Neural progenitor cell (in vitro differentiated cells): ENCODE measurements at regions not wholly inside any gene's neighbourhood (a gene's known extent, or its start where the extent isn't known, plus 50 kb on each side); places are given as distances from the start of the nearest gene placed in this dataset.

Experiments
- EZH2 ChIP-seq: fragments of 200-600 bp; sonication (generic); IDR thresholded peaks from 2 replicates; pipeline ENCODE4 v1.6.1; 2017; ENCODE audit warnings: antibody characterized with exemption, mild to moderate bottlenecking, moderate library complexity
- EZH2phosphoT487 ChIP-seq: fragments of 200-600 bp; sonication (generic); IDR thresholded peaks from 2 replicates; pipeline ENCODE4 v1.6.1; 2017; ENCODE audit warnings: antibody characterized with exemption
- TF ChIP-seq, protein P1 (sequence below): fragments of 200-600 bp; sonication (generic); IDR thresholded peaks from 2 replicates; pipeline ENCODE4 v1.5.1; 2017; ENCODE audit warnings: antibody characterized with exemption, mild to moderate bottlenecking

DNA sequence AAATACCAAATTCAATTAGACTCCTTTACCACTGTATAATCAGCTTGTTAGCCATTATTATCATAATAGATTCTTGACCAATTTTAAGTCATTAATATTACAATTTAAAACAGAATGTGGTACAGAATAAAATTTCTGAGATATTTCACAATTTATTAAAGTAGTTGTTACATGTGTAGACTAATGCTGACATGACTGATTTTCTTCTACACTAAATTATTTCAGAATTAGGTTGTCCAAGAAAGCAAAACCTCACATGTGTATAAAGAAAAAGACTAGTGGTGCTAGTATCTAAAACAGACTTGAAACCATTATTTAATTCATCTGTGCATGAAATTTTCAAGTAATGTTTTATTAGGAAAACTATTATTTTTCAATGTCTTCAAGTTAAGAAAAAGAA is 79.2 kb upstream of the COL3A1 start:
- TF ChIP-seq, protein P1, sequence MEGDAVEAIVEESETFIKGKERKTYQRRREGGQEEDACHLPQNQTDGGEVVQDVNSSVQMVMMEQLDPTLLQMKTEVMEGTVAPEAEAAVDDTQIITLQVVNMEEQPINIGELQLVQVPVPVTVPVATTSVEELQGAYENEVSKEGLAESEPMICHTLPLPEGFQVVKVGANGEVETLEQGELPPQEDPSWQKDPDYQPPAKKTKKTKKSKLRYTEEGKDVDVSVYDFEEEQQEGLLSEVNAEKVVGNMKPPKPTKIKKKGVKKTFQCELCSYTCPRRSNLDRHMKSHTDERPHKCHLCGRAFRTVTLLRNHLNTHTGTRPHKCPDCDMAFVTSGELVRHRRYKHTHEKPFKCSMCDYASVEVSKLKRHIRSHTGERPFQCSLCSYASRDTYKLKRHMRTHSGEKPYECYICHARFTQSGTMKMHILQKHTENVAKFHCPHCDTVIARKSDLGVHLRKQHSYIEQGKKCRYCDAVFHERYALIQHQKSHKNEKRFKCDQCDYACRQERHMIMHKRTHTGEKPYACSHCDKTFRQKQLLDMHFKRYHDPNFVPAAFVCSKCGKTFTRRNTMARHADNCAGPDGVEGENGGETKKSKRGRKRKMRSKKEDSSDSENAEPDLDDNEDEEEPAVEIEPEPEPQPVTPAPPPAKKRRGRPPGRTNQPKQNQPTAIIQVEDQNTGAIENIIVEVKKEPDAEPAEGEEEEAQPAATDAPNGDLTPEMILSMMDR: no peak
- TF ChIP-seq EZH2 (no peak), EZH2phosphoT487 (no peak)
